NCI-H345 treated with DMSO at 0.1 percent for 48 hours (cell line): ENCODE measurements at regions not wholly inside any gene's neighbourhood (a gene's known extent, or its start where the extent isn't known, plus 50 kb on each side); places are given as distances from the start of the nearest gene placed in this dataset.
"Not testable (repeated sequence)": the region's sequence is repeated elsewhere in the genome, so short reads cannot be mapped to it uniquely, and the experiment has no call there.

Experiments
- DNase-seq: peaks from one replicate; lab custom pipeline; 2025; ENCODE audit not compliant: unreplicated experiment; lab: John Stamatoyannopoulos, UW

DNA sequence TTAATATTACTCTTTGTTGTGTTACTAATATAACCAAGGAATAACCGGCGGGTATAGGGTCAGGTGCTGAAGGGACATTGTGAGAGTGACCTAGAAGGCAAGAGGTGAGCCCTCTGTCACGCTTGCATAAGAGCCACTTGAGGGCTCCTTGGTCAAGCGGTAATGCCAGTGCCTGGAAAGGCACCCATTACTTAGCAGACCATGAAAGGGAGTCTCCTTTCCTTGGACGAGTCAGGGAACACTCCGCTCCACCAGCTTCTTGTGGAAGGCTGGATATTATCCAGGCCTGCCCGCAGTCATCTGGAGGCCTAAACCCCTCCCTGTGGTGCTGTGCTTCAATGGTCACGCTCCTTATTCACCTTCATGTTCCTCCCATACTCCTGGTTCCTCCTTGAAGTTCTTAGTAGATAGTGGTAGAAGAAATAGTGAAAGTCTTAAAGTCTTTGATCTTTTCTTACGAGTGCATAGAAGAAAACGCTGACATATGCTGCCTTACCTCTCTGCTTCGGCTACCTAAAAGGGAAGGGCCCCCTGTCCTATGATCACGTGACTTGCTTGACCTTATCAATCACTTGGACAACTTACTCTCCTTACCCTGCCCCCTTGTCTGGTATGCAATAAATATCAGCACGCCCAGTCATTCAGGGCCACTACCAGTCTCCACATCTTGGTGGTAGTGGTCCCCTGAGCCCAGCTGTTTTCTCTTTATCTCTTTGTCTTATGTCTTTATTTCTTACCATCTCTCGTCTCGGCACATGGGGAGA lies 59.6 kb upstream of the DMRTB1 start:
- DNase-seq = not testable (repeated sequence)

DNA sequence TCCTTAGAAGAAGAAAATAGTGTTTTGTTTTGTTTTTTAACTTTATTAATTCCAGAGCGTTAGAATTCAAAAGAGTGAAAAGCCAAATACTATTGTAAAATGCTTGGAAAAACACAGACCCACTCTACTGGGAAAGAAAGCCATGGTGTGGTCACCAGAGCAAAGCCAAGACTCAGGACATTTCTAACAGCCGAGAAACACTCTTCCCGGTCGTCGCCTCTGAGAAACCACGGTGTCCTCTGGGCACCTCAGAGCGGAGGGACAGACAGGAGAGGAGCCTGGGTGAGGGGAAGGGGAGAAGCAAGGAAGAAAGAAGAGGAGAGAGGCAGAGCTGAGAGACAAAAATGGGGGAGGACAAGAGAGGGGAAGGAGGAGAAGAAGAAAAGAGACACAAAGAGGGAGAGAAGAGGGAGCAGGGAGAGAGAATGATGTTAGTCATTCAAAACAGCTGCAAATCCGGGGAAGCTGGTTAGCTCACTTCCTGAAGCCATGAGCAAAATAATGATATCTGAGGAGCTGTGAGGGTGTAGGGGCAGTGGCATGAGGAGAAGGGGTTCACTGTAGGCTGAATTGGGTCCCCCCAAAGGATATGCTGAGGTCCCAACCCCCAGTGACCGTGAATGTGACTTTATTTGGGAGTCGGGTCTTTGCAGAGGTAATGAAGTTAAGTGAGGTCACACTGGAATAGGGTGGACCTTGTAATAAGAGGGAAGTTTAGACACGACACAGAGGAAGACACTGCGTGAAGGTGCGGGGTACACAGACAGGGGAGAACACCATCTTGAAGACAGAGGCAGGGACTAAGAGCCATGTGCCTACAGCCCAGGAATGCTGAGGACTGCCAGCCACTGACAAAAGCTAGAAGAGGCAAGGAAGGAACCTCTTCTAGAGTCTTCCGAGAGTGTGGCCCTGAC lies 58.2 kb upstream of the DMRTB1 start:
- DNase-seq = no peak

DNA sequence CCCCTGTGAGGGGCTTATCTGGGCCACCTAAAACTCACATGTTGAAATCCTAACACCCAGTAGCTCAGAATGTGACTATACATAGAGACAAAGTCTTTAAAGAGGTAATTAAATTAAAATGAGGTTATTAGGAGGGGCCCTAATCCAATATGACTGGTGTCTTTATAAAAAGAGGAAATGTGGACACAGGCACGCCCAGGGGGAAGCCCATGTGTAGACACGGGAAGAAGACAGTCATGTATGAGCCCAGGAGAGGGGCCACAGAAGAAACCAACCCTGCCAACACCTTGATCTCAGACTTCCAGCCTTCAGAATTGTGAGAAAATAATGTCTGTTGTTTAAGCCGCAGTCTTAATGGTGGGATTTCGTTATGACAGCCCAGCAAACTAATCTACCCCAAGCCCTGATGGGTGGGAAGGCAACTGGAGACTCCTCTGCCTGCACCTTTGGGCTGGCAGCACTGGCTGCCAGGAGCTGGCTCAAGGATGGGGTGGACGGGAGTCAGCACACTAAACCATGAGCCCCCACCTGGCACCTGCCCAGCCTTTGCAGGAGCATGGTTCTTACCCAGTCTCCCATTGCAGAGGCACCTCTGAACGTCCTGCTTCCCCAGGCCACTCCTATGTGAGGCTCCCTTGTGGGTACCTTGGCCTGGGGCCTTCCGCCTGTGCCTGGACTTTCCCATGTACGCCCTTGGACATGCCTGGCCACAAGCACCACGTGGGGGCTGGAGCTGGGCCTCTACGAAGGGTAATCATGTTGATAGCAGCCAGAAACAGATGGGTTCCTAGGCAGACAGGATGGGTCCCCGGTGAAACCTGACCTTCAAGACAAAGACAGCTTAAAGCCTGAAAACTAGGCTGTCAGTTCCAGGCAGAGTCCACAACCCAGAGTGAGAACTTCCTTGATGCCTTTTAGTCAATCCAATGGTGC lies 57.1 kb upstream of the DMRTB1 start:
- DNase-seq = no peak

DNA sequence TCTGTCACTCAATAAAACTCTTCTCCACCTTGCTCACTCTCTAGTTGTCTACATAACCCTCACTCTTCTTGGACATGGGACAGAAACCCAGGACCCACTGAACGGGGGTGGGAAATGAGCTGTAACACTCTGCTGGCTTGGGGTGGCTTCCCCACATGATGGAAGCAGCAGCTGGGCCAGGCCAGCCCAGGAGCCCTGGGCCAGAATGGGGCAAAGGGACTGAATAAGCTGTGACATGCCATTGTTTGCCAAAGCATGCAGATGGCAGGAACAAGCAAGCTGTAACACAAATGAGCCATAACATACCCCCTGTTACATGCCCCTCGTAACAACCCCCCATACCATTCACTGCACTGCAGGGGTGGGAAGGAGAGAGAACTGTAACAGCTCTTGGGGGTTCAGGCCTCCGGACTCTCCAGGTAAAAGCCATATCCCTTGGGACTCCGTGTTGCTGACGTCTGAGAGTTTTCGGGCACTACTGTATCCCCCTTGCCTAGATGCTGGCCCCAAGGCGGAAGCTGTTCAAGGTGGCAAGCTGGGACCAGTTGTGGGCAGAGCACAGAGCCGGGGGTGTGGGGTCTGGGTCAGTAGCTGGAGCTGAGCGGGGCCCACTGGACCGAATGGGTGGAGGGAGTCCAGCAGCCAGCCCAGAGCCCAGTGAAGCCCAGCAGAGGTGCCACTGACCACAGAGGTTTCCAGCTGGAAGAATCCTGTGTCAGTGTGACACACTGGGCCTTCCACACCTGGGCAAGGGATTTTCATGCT lies 56.1 kb upstream of the DMRTB1 start:
- DNase-seq = no peak

- DNase-seq = no peak
These were observed 53.5 kb upstream of the DMRTB1 start for GRCh38 chr1:53405737-53406136.

DNA sequence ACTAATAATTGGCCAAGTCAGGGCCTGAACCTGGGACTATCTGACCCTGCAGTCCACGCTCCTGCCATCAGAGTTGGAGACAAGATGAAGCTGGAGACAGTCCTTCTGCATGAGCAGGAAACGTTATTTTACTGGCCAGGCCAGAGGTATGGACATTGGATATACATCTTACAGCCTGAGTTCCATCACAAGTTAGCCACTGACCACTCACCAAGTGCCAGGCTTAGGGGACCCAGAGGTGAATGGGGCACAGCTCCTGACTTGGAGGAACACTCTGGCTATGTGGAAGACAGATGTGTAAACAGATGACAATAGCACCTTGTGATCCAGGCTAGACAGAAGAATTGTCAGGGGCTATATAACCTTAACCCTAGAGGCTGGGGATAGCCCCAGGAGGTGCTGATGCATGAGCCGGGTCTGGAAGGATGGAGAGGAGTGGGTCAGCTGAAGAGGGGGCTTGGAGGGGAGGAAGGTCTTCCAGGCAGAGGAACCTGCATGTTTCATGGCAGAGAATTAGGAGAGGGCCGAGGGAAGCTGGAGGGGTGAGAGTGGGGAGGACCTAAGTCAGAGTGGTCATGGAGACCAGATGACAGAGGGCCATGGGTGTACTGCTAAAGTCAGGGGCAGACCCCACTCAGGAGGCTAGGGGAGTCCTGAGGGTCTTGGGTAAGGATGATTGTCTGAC lies 52.5 kb upstream of the DMRTB1 start:
- no peak for DNase-seq

GRCh38 chr1:53408013-53408754 lies 51.0 kb upstream of the DMRTB1 start:
- no peak for DNase-seq

DNA sequence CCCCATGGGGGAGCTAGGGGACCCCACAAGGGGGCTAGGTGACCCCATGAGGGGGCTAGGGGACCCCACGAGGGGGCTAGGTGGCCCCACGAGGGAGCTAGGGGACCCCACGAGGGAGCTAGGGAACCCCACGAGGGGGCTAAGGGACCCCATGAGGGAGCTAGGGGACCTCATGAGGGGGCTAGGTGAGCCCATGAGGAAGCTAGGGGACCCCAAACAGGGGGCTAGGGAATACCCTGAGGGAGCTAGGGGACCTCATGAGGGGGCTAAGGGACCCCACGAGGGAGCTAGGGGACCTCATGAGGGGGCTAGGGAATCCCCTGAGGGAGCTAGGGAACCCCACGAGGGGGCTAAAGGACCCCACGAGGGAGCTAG lies 50.5 kb upstream of the DMRTB1 start:
- no peak for DNase-seq

- no peak for DNase-seq
These were observed 50.0 kb upstream of the DMRTB1 start for GRCh38 chr1:53409233-53409632.
